ENCODE measurements at regions not wholly inside any gene's neighbourhood (a gene's known extent, or its start where the extent isn't known, plus 50 kb on each side); places are given as distances from the start of the nearest gene placed in this dataset.

- Mint-ChIP-seq H3K9me3 (peaks cover 1 to 2% of the 10 kb centered on the region in 2 donors), H3K4me3 (peak overlapping the region in 1 of 2 donors; percentile 33)
These were observed 907.9 kb downstream of the VRK1 start for GRCh38 chr14:97705107-97705506.

GRCh38 chr14:97705976-97706375 lies 908.8 kb downstream of the VRK1 start:
- H3K4me1 Mint-ChIP-seq (ENCODE audit: low read depth), result peaks cover 89% of the 10 kb centered on the region
- H3K27ac Mint-ChIP-seq, result peak overlapping the region; percentile 6
- peak; percentile 3 to 39 for DNase-seq
- peak overlapping the region; percentile 59 to 73 for H3K4me3 Mint-ChIP-seq
- peaks cover 0 to 1% of the 10 kb centered on the region in 2 donors for H3K9me3 Mint-ChIP-seq
- no peaks in the 10 kb centered on the region for H3K27me3 Mint-ChIP-seq (ENCODE audit: low read depth)
- peaks cover 5 to 8% of the 10 kb centered on the region in 2 donors for H3K36me3 Mint-ChIP-seq (ENCODE audit: insufficient read depth in 2 of 2)
- ATAC-seq (replicated peaks in 1 of 2), result peak; percentile 42 to 56

More at GRCh38 chr14:97705107-97705506, 907.9 kb downstream of the VRK1 start:
- peaks cover 82% of the 10 kb centered on the region for H3K4me1 Mint-ChIP-seq (ENCODE audit: low read depth)
- peak overlapping the region; percentile 90 for H3K27ac Mint-ChIP-seq
- H3K36me3 Mint-ChIP-seq (ENCODE audit: insufficient read depth in 2 of 2), result peaks cover 5 to 8% of the 10 kb centered on the region in 2 donors
- H3K27me3 Mint-ChIP-seq (ENCODE audit: low read depth), result no peaks in the 10 kb centered on the region
- ATAC-seq (replicated peaks in 1 of 2) (no peak), DNase-seq (no peak)

GRCh38 chr14:97706819-97707218 lies 909.6 kb downstream of the VRK1 start:
- H3K4me1 Mint-ChIP-seq (ENCODE audit: low read depth), result peaks cover 96% of the 10 kb centered on the region
- H3K9me3 Mint-ChIP-seq, result peaks cover 0 to 1% of the 10 kb centered on the region in 2 donors
- H3K4me3 Mint-ChIP-seq, result peak overlapping the region; percentile 59 to 73
- H3K27ac Mint-ChIP-seq, result no peak overlapping the region
- no peaks in the 10 kb centered on the region for H3K27me3 Mint-ChIP-seq (ENCODE audit: low read depth)
- ATAC-seq (replicated peaks in 1 of 2) (peak in 1 of 2 donors; percentile 18), DNase-seq (no peak)
- H3K36me3 Mint-ChIP-seq (ENCODE audit: insufficient read depth in 2 of 2), result peaks cover 5 to 8% of the 10 kb centered on the region in 2 donors

GRCh38 chr14:97707603-97708002 lies 910.4 kb downstream of the VRK1 start:
- Mint-ChIP-seq H3K4me3 (peak overlapping the region; percentile 59 to 73), H3K36me3 (ENCODE audit: insufficient read depth in 2 of 2) (peaks cover 5 to 8% of the 10 kb centered on the region in 2 donors), H3K27me3 (ENCODE audit: low read depth) (no peaks in the 10 kb centered on the region), H3K4me1 (ENCODE audit: low read depth) (peaks cover 96% of the 10 kb centered on the region), H3K27ac (no peak overlapping the region), H3K9me3 (peaks cover 0 to 1% of the 10 kb centered on the region in 2 donors)
- ATAC-seq (replicated peaks in 1 of 2) (peak; percentile 38 to 47), DNase-seq (peak; percentile 13 to 37)

GRCh38 chr14:97709552-97709951 lies 912.4 kb downstream of the VRK1 start:
- Mint-ChIP-seq H3K36me3 (ENCODE audit: insufficient read depth in 2 of 2) (peaks cover under 1 to 3% of the 10 kb centered on the region in 2 donors), H3K27ac (peak overlapping the region; percentile 72), H3K4me3 (peak overlapping the region in 1 of 2 donors; percentile 35), H3K4me1 (ENCODE audit: low read depth) (peaks cover 92% of the 10 kb centered on the region), H3K27me3 (ENCODE audit: low read depth) (no peaks in the 10 kb centered on the region), H3K9me3 (peaks cover 0 to 1% of the 10 kb centered on the region in 2 donors)
- peak in 1 of 2 donors; percentile 31 for ATAC-seq (replicated peaks in 1 of 2)
- peak; percentile 16 to 40 for DNase-seq

GRCh38 chr14:97710726-97711125 lies 913.5 kb downstream of the VRK1 start:
- H3K27me3 Mint-ChIP-seq (ENCODE audit: low read depth), result no peaks in the 10 kb centered on the region
- ATAC-seq (replicated peaks in 1 of 2) (no peak), DNase-seq (no peak)
- H3K36me3 Mint-ChIP-seq (ENCODE audit: insufficient read depth in 2 of 2), result peaks cover 0 to 3% of the 10 kb centered on the region in 2 donors
- no peak overlapping the region for H3K27ac Mint-ChIP-seq
- H3K9me3 Mint-ChIP-seq, result peaks cover 0 to 1% of the 10 kb centered on the region in 2 donors
- H3K4me1 Mint-ChIP-seq (ENCODE audit: low read depth), result peaks cover 80% of the 10 kb centered on the region
- no peak overlapping the region for H3K4me3 Mint-ChIP-seq

GRCh38 chr14:97712471-97712870 lies 915.3 kb downstream of the VRK1 start:
- Mint-ChIP-seq H3K27me3 (ENCODE audit: low read depth) (no peaks in the 10 kb centered on the region), H3K4me1 (ENCODE audit: low read depth) (peaks cover 63% of the 10 kb centered on the region), H3K36me3 (ENCODE audit: insufficient read depth in 2 of 2) (no peaks in the 10 kb centered on the region), H3K9me3 (no peaks in the 10 kb centered on the region), H3K4me3 (no peak overlapping the region), H3K27ac (peak overlapping the region; percentile 60)
- DNase-seq (no peak), ATAC-seq (replicated peaks in 1 of 2) (no peak)

- DNase-seq (peak in 1 of 2 donors; percentile 44), ATAC-seq (replicated peaks in 1 of 2) (peak; percentile 93 to 96)
- no peaks in the 10 kb centered on the region for H3K36me3 Mint-ChIP-seq (ENCODE audit: insufficient read depth in 2 of 2)
- H3K4me3 Mint-ChIP-seq, result peak overlapping the region in 1 of 2 donors; percentile 5
- peaks cover 57% of the 10 kb centered on the region for H3K4me1 Mint-ChIP-seq (ENCODE audit: low read depth)
- H3K27ac Mint-ChIP-seq, result peak overlapping the region; percentile 1
- no peaks in the 10 kb centered on the region for H3K27me3 Mint-ChIP-seq (ENCODE audit: low read depth)
- H3K9me3 Mint-ChIP-seq, result no peaks in the 10 kb centered on the region
These were observed 915.8 kb downstream of the VRK1 start for GRCh38 chr14:97713023-97713422.

GRCh38 chr14:97718886-97719442 lies 921.8 kb downstream of the VRK1 start:
- ATAC-seq (replicated peaks in 1 of 2) (no peak), DNase-seq (no peak)
- H3K4me3 Mint-ChIP-seq, result peak overlapping the region; percentile 3 to 21
- peaks cover 0 to 6% of the 10 kb centered on the region in 2 donors for H3K9me3 Mint-ChIP-seq
- peaks cover 53% of the 10 kb centered on the region for H3K4me1 Mint-ChIP-seq (ENCODE audit: low read depth)
- H3K27ac Mint-ChIP-seq, result peak overlapping the region; percentile 6
- peaks cover 7 to 9% of the 10 kb centered on the region in 2 donors for H3K36me3 Mint-ChIP-seq (ENCODE audit: insufficient read depth in 2 of 2)
- no peaks in the 10 kb centered on the region for H3K27me3 Mint-ChIP-seq (ENCODE audit: low read depth)

- H3K4me3 Mint-ChIP-seq, result peak overlapping the region; percentile 14 to 72
- no peaks in the 10 kb centered on the region for H3K27me3 Mint-ChIP-seq (ENCODE audit: low read depth)
- H3K27ac Mint-ChIP-seq, result peak overlapping the region; percentile 55
- peaks cover 60% of the 10 kb centered on the region for H3K4me1 Mint-ChIP-seq (ENCODE audit: low read depth)
- ATAC-seq (replicated peaks in 1 of 2) (no peak), DNase-seq (no peak)
- peaks cover 0 to 6% of the 10 kb centered on the region in 2 donors for H3K9me3 Mint-ChIP-seq
- H3K36me3 Mint-ChIP-seq (ENCODE audit: insufficient read depth in 2 of 2), result peaks cover 7 to 9% of the 10 kb centered on the region in 2 donors
These were observed 922.7 kb downstream of the VRK1 start for GRCh38 chr14:97719931-97720330.

- Mint-ChIP-seq H3K36me3 (ENCODE audit: insufficient read depth in 2 of 2) (peaks cover 7 to 9% of the 10 kb centered on the region in 2 donors), H3K4me3 (peak overlapping the region; percentile 65 to 67), H3K4me1 (ENCODE audit: low read depth) (peaks cover 90% of the 10 kb centered on the region), H3K27ac (peak overlapping the region; percentile 69), H3K27me3 (ENCODE audit: low read depth) (no peaks in the 10 kb centered on the region), H3K9me3 (peaks cover 0 to 6% of the 10 kb centered on the region in 2 donors)
- no peak for ATAC-seq (replicated peaks in 1 of 2)
- DNase-seq, result no peak
These were observed 926.2 kb downstream of the VRK1 start for GRCh38 chr14:97723351-97723750.

- H3K27me3 Mint-ChIP-seq (ENCODE audit: low read depth), result no peaks in the 10 kb centered on the region
- ATAC-seq (replicated peaks in 1 of 2) (peak; percentile 42 to 47), DNase-seq (no peak)
- H3K4me3 Mint-ChIP-seq, result peak overlapping the region; percentile 83 to 88
- peaks cover 86% of the 10 kb centered on the region for H3K4me1 Mint-ChIP-seq (ENCODE audit: low read depth)
- peak overlapping the region; percentile 95 for H3K27ac Mint-ChIP-seq
- H3K9me3 Mint-ChIP-seq, result peaks cover 0 to 6% of the 10 kb centered on the region in 2 donors
- peaks cover 7 to 9% of the 10 kb centered on the region in 2 donors for H3K36me3 Mint-ChIP-seq (ENCODE audit: insufficient read depth in 2 of 2)
These were observed 926.6 kb downstream of the VRK1 start for GRCh38 chr14:97723819-97724218.

- no peaks in the 10 kb centered on the region for H3K27me3 Mint-ChIP-seq (ENCODE audit: low read depth)
- H3K36me3 Mint-ChIP-seq (ENCODE audit: insufficient read depth in 2 of 2), result peaks cover 7 to 9% of the 10 kb centered on the region in 2 donors
- peaks cover 81% of the 10 kb centered on the region for H3K4me1 Mint-ChIP-seq (ENCODE audit: low read depth)
- ATAC-seq (replicated peaks in 1 of 2) (peak; percentile 92 to 94), DNase-seq (peak; percentile 54 to 56)
- peaks cover under 1 to 7% of the 10 kb centered on the region in 2 donors for H3K9me3 Mint-ChIP-seq
- peak overlapping the region; percentile 95 for H3K27ac Mint-ChIP-seq
- H3K4me3 Mint-ChIP-seq, result peak overlapping the region; percentile 83 to 88
These were observed 927.1 kb downstream of the VRK1 start for GRCh38 chr14:97724265-97724731.
